ENCODE measurements at regions not wholly inside any gene's neighbourhood (a gene's known extent, or its start where the extent isn't known, plus 50 kb on each side); places are given as distances from the start of the nearest gene placed in this dataset.

DNA sequence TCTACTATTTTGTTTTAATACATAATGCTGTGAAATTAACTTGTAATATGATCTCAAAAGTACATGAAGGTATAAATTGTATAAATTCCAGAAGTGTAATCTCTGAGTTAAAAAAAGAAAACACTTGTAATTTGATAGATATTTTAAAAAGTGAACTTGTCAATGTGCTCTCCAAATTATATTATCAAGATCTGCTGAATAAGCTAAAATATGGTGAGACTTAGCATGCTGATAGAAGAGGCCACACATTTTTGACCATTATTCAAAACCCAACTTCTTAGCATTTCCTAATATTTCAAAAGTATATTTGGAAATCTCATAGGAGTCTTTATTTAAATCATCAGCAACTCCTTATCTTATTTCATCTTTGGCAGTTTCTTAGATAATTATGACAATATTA, 657.1 kb upstream of the BOD1L1 start:
- TF ChIP-seq ZNF785 (tag by site-specific recombination; IDR thresholded peaks at IDR 0.05): no peak
- no peak for TF ChIP-seq KLF16 (tag by site-specific recombination; IDR thresholded peaks at IDR 0.05)
- TF ChIP-seq, protein P1, sequence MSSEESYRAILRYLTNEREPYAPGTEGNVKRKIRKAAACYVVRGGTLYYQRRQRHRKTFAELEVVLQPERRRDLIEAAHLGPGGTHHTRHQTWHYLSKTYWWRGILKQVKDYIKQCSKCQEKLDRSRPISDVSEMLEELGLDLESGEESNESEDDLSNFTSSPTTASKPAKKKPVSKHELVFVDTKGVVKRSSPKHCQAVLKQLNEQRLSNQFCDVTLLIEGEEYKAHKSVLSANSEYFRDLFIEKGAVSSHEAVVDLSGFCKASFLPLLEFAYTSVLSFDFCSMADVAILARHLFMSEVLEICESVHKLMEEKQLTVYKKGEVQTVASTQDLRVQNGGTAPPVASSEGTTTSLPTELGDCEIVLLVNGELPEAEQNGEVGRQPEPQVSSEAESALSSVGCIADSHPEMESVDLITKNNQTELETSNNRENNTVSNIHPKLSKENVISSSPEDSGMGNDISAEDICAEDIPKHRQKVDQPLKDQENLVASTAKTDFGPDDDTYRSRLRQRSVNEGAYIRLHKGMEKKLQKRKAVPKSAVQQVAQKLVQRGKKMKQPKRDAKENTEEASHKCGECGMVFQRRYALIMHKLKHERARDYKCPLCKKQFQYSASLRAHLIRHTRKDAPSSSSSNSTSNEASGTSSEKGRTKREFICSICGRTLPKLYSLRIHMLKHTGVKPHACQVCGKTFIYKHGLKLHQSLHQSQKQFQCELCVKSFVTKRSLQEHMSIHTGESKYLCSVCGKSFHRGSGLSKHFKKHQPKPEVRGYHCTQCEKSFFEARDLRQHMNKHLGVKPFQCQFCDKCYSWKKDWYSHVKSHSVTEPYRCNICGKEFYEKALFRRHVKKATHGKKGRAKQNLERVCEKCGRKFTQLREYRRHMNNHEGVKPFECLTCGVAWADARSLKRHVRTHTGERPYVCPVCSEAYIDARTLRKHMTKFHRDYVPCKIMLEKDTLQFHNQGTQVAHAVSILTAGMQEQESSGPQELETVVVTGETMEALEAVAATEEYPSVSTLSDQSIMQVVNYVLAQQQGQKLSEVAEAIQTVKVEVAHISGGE (tag by site-specific recombination; conservative IDR thresholded peaks at IDR 0.05; ENCODE audit: low read depth): no peak

Data from HEK293 (cell line).